Lung (tissue), 11 donors: ENCODE measurements at regions not wholly inside any gene's neighbourhood (a gene's known extent, or its start where the extent isn't known, plus 50 kb on each side); places are given as distances from the start of the nearest gene placed in this dataset.
"Not testable (repeated sequence)": the region's sequence is repeated elsewhere in the genome, so short reads cannot be mapped to it uniquely, and the experiment has no call there.

Experiments
- ATAC-seq: fragments of 200-7000 bp; cut with Tn5 transposase; one replicate; pipeline ENCODE4 v1.9.1; 2020; ENCODE audit warnings: moderate number of reproducible peaks; ENCODE audit not compliant: insufficient read depth, low FRiP score
- DNase-seq, 3 donors: peaks; one replicate each; pipeline ENCODE4 v3.0.0-alpha.2; 2013 to 2017
- H3K27ac ChIP-seq, 2 donors: one replicate each; pipeline ENCODE4 v1.5.1; 2013; ENCODE audit warnings: mild to moderate bottlenecking in 2 of 2, moderate library complexity in 2 of 2, control low read depth in 1 of 2, inconsistent platforms in 1 of 2, low read depth in 1 of 2, low read length in 1 of 2
- H3K27me3 ChIP-seq, 3 donors: one replicate each; pipeline ENCODE4 v1.5.1; 2013; ENCODE audit warnings: low read length in 2 of 3; ENCODE audit not compliant: control insufficient read depth in 3 of 3, insufficient read depth in 3 of 3
- H3K36me3 ChIP-seq, 4 donors: one replicate each; pipeline ENCODE4 v1.5.1; 2013; ENCODE audit warnings: low read length in 4 of 4, mild to moderate bottlenecking in 1 of 4, moderate library complexity in 1 of 4; ENCODE audit not compliant: control insufficient read depth in 4 of 4, insufficient read depth in 4 of 4
- H3K4me1 ChIP-seq, 5 donors: one replicate each; pipeline ENCODE4 v1.5.1; 2013; ENCODE audit warnings: low read length in 5 of 5, mild to moderate bottlenecking in 2 of 5, moderate library complexity in 1 of 5; ENCODE audit not compliant: control insufficient read depth in 5 of 5, insufficient read depth in 5 of 5
- H3K4me3 ChIP-seq: one replicate; pipeline ENCODE4 v1.5.1; 2013; ENCODE audit warnings: mild to moderate bottlenecking, control low read depth, moderate library complexity
- H3K9ac ChIP-seq, 2 donors: one replicate each; pipeline ENCODE4 v1.5.1; 2013; ENCODE audit warnings: low read length in 2 of 2, control low read depth in 1 of 2; ENCODE audit not compliant: insufficient read depth in 1 of 2
- H3K9me3 ChIP-seq, 4 donors: one replicate each; pipeline ENCODE4 v1.5.1; 2013; ENCODE audit warnings: low read length in 3 of 4, mild to moderate bottlenecking in 1 of 4, moderate library complexity in 1 of 4; ENCODE audit not compliant: control insufficient read depth in 4 of 4, insufficient read depth in 3 of 4
- WGBS, 2 donors: extraction: QIAGEN DNeasy Blood & Tissue Kit; methylation state at CpG; one replicate each; pipeline ENCODE4 v1.1.7; 2013; 5-methylcytosine and 5-hydroxymethylcytosine counted together
- TF ChIP-seq, protein P1 (sequence below): IDR thresholded peaks from 2 replicates; pipeline ENCODE4 v1.5.1; 2012; ENCODE audit warnings: mild to moderate bottlenecking; ENCODE audit errors: control extremely low read depth, extremely low read depth
- donor health status: control.
- donor health status: control.
- donor health status: Bipolar disorder and iron deficiency.
- donor health status: healthy.
- donor health status: DM: yes; HTN: yes; CAD: no.

- WGBS, 2 donors = 86 to 90% methylated on average over 3 of the region's 3 CpGs
- ATAC-seq (no peak), DNase-seq (no peak)
- Histone ChIP-seq H3K4me1 (no peaks in the 10 kb centered on the region), H3K4me3 (no peak overlapping the region), H3K9me3 (no peaks in the 10 kb centered on the region), H3K36me3 (no peaks in the 10 kb centered on the region), H3K9ac (no peak overlapping the region), H3K27me3 (no peaks in the 10 kb centered on the region), H3K27ac (no peak overlapping the region)
- TF ChIP-seq, protein P1, sequence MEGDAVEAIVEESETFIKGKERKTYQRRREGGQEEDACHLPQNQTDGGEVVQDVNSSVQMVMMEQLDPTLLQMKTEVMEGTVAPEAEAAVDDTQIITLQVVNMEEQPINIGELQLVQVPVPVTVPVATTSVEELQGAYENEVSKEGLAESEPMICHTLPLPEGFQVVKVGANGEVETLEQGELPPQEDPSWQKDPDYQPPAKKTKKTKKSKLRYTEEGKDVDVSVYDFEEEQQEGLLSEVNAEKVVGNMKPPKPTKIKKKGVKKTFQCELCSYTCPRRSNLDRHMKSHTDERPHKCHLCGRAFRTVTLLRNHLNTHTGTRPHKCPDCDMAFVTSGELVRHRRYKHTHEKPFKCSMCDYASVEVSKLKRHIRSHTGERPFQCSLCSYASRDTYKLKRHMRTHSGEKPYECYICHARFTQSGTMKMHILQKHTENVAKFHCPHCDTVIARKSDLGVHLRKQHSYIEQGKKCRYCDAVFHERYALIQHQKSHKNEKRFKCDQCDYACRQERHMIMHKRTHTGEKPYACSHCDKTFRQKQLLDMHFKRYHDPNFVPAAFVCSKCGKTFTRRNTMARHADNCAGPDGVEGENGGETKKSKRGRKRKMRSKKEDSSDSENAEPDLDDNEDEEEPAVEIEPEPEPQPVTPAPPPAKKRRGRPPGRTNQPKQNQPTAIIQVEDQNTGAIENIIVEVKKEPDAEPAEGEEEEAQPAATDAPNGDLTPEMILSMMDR = no peak
Observed at GRCh38 chr4:144851948-144852347, 206.0 kb downstream of the HHIP start.

DNA sequence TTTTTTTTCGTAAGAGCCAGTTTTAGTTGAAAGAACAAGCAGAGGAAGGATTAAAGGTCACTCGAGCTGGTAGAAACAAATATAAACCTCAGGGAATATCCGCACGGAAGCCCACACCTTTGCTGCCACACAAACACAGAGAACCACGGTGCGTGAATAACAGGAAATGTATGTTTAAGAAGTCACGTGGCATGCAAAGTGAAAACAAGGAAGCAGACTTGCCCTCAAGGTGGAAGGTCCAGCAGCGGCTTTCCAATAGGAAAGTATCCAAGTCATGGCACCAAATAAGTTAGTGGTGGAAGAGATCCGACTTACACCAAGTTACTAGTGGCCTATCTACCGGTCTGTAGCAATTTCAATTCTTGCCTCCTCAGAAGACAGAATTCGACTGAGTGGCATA is 215.5 kb downstream of the HHIP start:
- TF ChIP-seq, protein P1 = no peak
- no peak overlapping the region for H3K27ac ChIP-seq
- no peaks in the 10 kb centered on the region for H3K36me3 ChIP-seq
- H3K27me3 ChIP-seq = no peaks in the 10 kb centered on the region
- no peak overlapping the region for H3K9ac ChIP-seq
- H3K4me3 ChIP-seq = no peak overlapping the region
- H3K9me3 ChIP-seq = peaks cover 0 to 5% (median 0%) of the 10 kb centered on the region in 4 donors
- 71 to 76% methylated on average over 11 of the region's 11 CpGs for WGBS, 2 donors
- ATAC-seq (no peak), DNase-seq (no peak)
- H3K4me1 ChIP-seq = no peaks in the 10 kb centered on the region

GRCh38 chr4:144862210-144862609 is 216.3 kb downstream of the HHIP start:
- no peaks in the 10 kb centered on the region for H3K4me1 ChIP-seq
- 83 to 89% methylated on average over 2 of the region's 2 CpGs for WGBS, 2 donors
- ATAC-seq (no peak), DNase-seq (no peak)
- no peaks in the 10 kb centered on the region for H3K27me3 ChIP-seq
- TF ChIP-seq, protein P1 = no peak
- H3K27ac ChIP-seq = no peak overlapping the region
- H3K9ac ChIP-seq = no peak overlapping the region
- peaks cover 0 to 5% (median 0%) of the 10 kb centered on the region in 4 donors for H3K9me3 ChIP-seq
- no peaks in the 10 kb centered on the region for H3K36me3 ChIP-seq
- H3K4me3 ChIP-seq = no peak overlapping the region

DNA sequence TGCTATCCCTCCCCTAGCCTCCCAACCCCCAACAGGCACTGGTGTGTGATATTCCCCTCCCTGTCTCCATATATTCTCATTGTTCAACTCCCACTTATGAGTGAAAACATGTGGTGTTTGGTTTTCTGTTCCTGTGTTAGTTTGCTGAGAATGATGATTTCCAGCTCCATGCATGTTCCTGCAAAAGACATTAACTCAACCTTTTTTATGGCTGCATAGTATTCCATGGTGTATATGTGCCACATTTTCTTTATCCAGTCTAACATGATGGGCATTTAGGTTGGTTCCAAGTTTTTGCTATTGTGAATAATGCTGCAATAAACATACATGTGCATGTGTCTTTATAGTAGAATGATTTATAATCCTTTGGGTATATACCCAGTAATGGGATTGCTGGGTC is 218.9 kb downstream of the HHIP start:
- H3K9me3 ChIP-seq, ATAC-seq, H3K27ac ChIP-seq, DNase-seq, H3K36me3 ChIP-seq, H3K9ac ChIP-seq, H3K4me3 ChIP-seq, H3K27me3 ChIP-seq, H3K4me1 ChIP-seq: not testable (repeated sequence)
